Suprapubic skin (tissue), 4 donors: ENCODE measurements at regions not wholly inside any gene's neighbourhood (a gene's known extent, or its start where the extent isn't known, plus 50 kb on each side); places are given as distances from the start of the nearest gene placed in this dataset.

Source experiments
- DNase-seq, 2 donors: peaks; one replicate each; pipeline ENCODE4 v3.0.0-alpha.2; 2019; ENCODE audit warnings: low spot score in 2 of 2
- H3K27ac ChIP-seq: fragments of 200-600 bp; sonication (generic); one replicate; pipeline ENCODE4 v1.5.1; 2019
- H3K27me3 ChIP-seq: fragments of 200-600 bp; sonication (generic); one replicate; pipeline ENCODE4 v1.5.1; 2019
- H3K36me3 ChIP-seq: fragments of 200-600 bp; sonication (generic); one replicate; pipeline ENCODE4 v1.5.1; 2019
- H3K4me1 ChIP-seq: fragments of 200-600 bp; sonication (generic); one replicate; pipeline ENCODE4 v1.5.1; 2019
- H3K4me3 ChIP-seq: fragments of 200-600 bp; sonication (generic); one replicate; pipeline ENCODE4 v1.5.1; 2019; ENCODE audit warnings: mild to moderate bottlenecking
- H3K9me3 ChIP-seq: fragments of 200-600 bp; sonication (generic); one replicate; pipeline ENCODE4 v1.5.1; 2019
- CTCF ChIP-seq, 2 donors: fragments of 200-600 bp in 1 of 2; fragments of 450-650 bp in 1 of 2; sonication (generic) in 1 of 2; IDR thresholded peaks; one replicate each; pipeline ENCODE4 v1.5.1; 2016 to 2019; ENCODE audit warnings: antibody characterized with exemption in 2 of 2, mild to moderate bottlenecking in 1 of 2, moderate library complexity in 1 of 2
- EP300 ChIP-seq: sonication (generic); formaldehyde crosslinking; IDR thresholded peaks from one replicate; pipeline ENCODE4 v1.6.1; 2017; ENCODE audit warnings: antibody characterized with exemption
- POLR2A ChIP-seq, 2 donors: fragments of 450-650 bp; IDR thresholded peaks; one replicate each; pipeline ENCODE4 v1.6.1; 2017; ENCODE audit warnings: antibody characterized with exemption in 2 of 2, mild to moderate bottlenecking in 2 of 2, moderate library complexity in 2 of 2
- POLR2AphosphoS5 ChIP-seq, 3 donors: sonication (generic); formaldehyde crosslinking; IDR thresholded peaks; one replicate each; pipeline ENCODE4 v1.6.1; 2017; ENCODE audit warnings: antibody characterized with exemption in 3 of 3
- WGBS: methylation state at CpG from one replicate; pipeline ENCODE4 v1.1.5; 2018; 5-methylcytosine and 5-hydroxymethylcytosine counted together

- Histone ChIP-seq H3K27me3 (no peaks in the 10 kb centered on the region), H3K36me3 (no peaks in the 10 kb centered on the region), H3K27ac (no peak overlapping the region), H3K4me3 (no peak overlapping the region), H3K4me1 (no peaks in the 10 kb centered on the region), H3K9me3 (no peaks in the 10 kb centered on the region)
- whole genome bisulfite sequencing = 74% methylated on average over 10 of the region's 10 CpGs
- peak; percentile 26 to 57 for DNase-seq
- TF ChIP-seq POLR2AphosphoS5 (IDR thresholded peaks at IDR 0.05) = no peak
- no peak for TF ChIP-seq EP300
- TF ChIP-seq POLR2A (IDR thresholded peaks at IDR 0.05) = no peak
- TF ChIP-seq CTCF (IDR thresholded peaks at IDR 0.05) = no peak
Observed at GRCh38 chr7:41917-42565, 150.3 kb upstream of the FAM20C start.

GRCh38 chr7:43791-44540 lies 148.4 kb upstream of the FAM20C start:
- DNase-seq = peak; percentile 34 to 65
- Histone ChIP-seq H3K4me3 (no peak overlapping the region), H3K9me3 (no peaks in the 10 kb centered on the region), H3K4me1 (no peaks in the 10 kb centered on the region), H3K27ac (no peak overlapping the region), H3K27me3 (no peaks in the 10 kb centered on the region), H3K36me3 (no peaks in the 10 kb centered on the region)
- WGBS = 89% methylated on average over 14 of the region's 14 CpGs
- TF ChIP-seq CTCF (IDR thresholded peaks at IDR 0.05) = no peak
- TF ChIP-seq EP300 = no peak

- no peak overlapping the region for H3K4me3 ChIP-seq
- no peak for TF ChIP-seq CTCF (IDR thresholded peaks at IDR 0.05)
- no peak overlapping the region for H3K27ac ChIP-seq
- peak; percentile 14 to 38 for DNase-seq
- H3K27me3 ChIP-seq = no peaks in the 10 kb centered on the region
- 77% methylated on average over 12 of the region's 12 CpGs for WGBS
- H3K9me3 ChIP-seq = no peaks in the 10 kb centered on the region
- H3K4me1 ChIP-seq = no peaks in the 10 kb centered on the region
- H3K36me3 ChIP-seq = no peaks in the 10 kb centered on the region
Observed at GRCh38 chr7:44541-44896, 147.9 kb upstream of the FAM20C start.

- H3K27ac ChIP-seq = no peak overlapping the region
- no peaks in the 10 kb centered on the region for H3K4me1 ChIP-seq
- no peaks in the 10 kb centered on the region for H3K36me3 ChIP-seq
- 78% methylated on average over 14 of the region's 14 CpGs for WGBS
- H3K27me3 ChIP-seq = no peaks in the 10 kb centered on the region
- TF ChIP-seq POLR2AphosphoS5 (IDR thresholded peaks at IDR 0.05) (no peak), CTCF (IDR thresholded peaks at IDR 0.05) (no peak), EP300 (no peak), POLR2A (IDR thresholded peaks at IDR 0.05) (no peak)
- no peaks in the 10 kb centered on the region for H3K9me3 ChIP-seq
- DNase-seq = peak; percentile 39 to 72
- H3K4me3 ChIP-seq = no peak overlapping the region
Observed at GRCh38 chr7:45106-46090, 147.0 kb upstream of the FAM20C start.
